ENCODE measurements at regions not wholly inside any gene's neighbourhood (a gene's known extent, or its start where the extent isn't known, plus 50 kb on each side); places are given as distances from the start of the nearest gene placed in this dataset.
"Not testable (repeated sequence)": the region's sequence is repeated elsewhere in the genome, so short reads cannot be mapped to it uniquely, and the experiment has no call there.

- POLR2A ChIA-PET; H3K36me3 Mint-ChIP-seq (ENCODE audit: low read depth): not testable (repeated sequence)
Measured at GRCh38 chr2:181737302-181737701, 57.0 kb upstream of the NEUROD1 start.

GRCh38 chr2:181738074-181738473 lies 57.8 kb upstream of the NEUROD1 start:
- Mint-ChIP-seq H3K4me1 (no peaks in the 10 kb centered on the region), H3K27me3 (peaks cover 27% of the 10 kb centered on the region), H3K36me3 (ENCODE audit: low read depth) (no peaks in the 10 kb centered on the region), H3K9me3 (no peaks in the 10 kb centered on the region), H3K4me3 (no peak overlapping the region), H3K27ac (no peak overlapping the region)
- ChIA-PET POLR2A (no interaction called here), CTCF (interaction anchor here (0.6 to 1.2 kb wide), 2 partner anchors 155 to 211 kb away, joined by 3 read pairs; no protein-coding TSS in a partner anchor)
- no peak for DNase-seq

More at GRCh38 chr2:181737302-181737701, 57.0 kb upstream of the NEUROD1 start:
- H3K27ac Mint-ChIP-seq, CTCF ChIA-PET, H3K9me3 Mint-ChIP-seq, H3K4me3 Mint-ChIP-seq, H3K4me1 Mint-ChIP-seq, DNase-seq: not testable (repeated sequence)
- H3K27me3 Mint-ChIP-seq, result peaks cover 30% of the 10 kb centered on the region

- no peaks in the 10 kb centered on the region for H3K4me1 Mint-ChIP-seq
- POLR2A ChIA-PET, result no interaction called here
Measured at GRCh38 chr2:181738563-181738962, 58.2 kb upstream of the NEUROD1 start.

GRCh38 chr2:181741756-181742155 lies 61.4 kb upstream of the NEUROD1 start:
- ChIA-PET CTCF (interaction anchor here (1.6 kb wide), 1 partner anchor 162 kb away, joined by 8 read pairs; no protein-coding TSS in a partner anchor), POLR2A (no interaction called here)
- H3K27me3 Mint-ChIP-seq, result peaks cover 7% of the 10 kb centered on the region
- H3K36me3 Mint-ChIP-seq (ENCODE audit: low read depth), result no peaks in the 10 kb centered on the region
- H3K27ac Mint-ChIP-seq, result no peak overlapping the region
- H3K4me1 Mint-ChIP-seq, result no peaks in the 10 kb centered on the region
- no peak for DNase-seq
- H3K9me3 Mint-ChIP-seq, result no peaks in the 10 kb centered on the region
- no peak overlapping the region for H3K4me3 Mint-ChIP-seq

More at GRCh38 chr2:181738563-181738962, 58.2 kb upstream of the NEUROD1 start:
- CTCF ChIA-PET, result interaction anchor here (0.6 to 1.2 kb wide), 2 partner anchors 154 to 211 kb away, joined by 3 read pairs; no protein-coding TSS in a partner anchor
- Mint-ChIP-seq H3K4me3 (no peak overlapping the region), H3K9me3 (no peaks in the 10 kb centered on the region), H3K27ac (no peak overlapping the region), H3K36me3 (ENCODE audit: low read depth) (no peaks in the 10 kb centered on the region), H3K27me3 (peaks cover 23% of the 10 kb centered on the region)
- no peak for DNase-seq

- CTCF ChIA-PET, result interaction anchor here (0.9 to 1.6 kb wide), 8 partner anchors 36 to 335 kb away, joined by 3 to 8 read pairs (median 4); no protein-coding TSS in a partner anchor
- POLR2A ChIA-PET, result no interaction called here
Measured at GRCh38 chr2:181742361-181742760, 62.0 kb upstream of the NEUROD1 start.

GRCh38 chr2:181742922-181743722 lies 62.8 kb upstream of the NEUROD1 start:
- Mint-ChIP-seq H3K9me3 (no peaks in the 10 kb centered on the region), H3K27ac (no peak overlapping the region), H3K4me1 (no peaks in the 10 kb centered on the region), H3K4me3 (no peak overlapping the region), H3K36me3 (ENCODE audit: low read depth) (no peaks in the 10 kb centered on the region), H3K27me3 (peaks cover 13% of the 10 kb centered on the region)
- ChIA-PET POLR2A (no interaction called here), CTCF (interaction anchor here (0.7 to 1.6 kb wide), 9 partner anchors 14 to 334 kb away, joined by 3 to 8 read pairs (median 3); no protein-coding TSS in a partner anchor)
- peak; percentile 51 for DNase-seq

More at GRCh38 chr2:181742361-181742760, 62.0 kb upstream of the NEUROD1 start:
- H3K4me3 Mint-ChIP-seq, result no peak overlapping the region
- peaks cover 11% of the 10 kb centered on the region for H3K27me3 Mint-ChIP-seq
- H3K9me3 Mint-ChIP-seq, result no peaks in the 10 kb centered on the region
- H3K4me1 Mint-ChIP-seq, result no peaks in the 10 kb centered on the region
- no peaks in the 10 kb centered on the region for H3K36me3 Mint-ChIP-seq (ENCODE audit: low read depth)
- H3K27ac Mint-ChIP-seq, result no peak overlapping the region
- no peak for DNase-seq

- peaks cover 15% of the 10 kb centered on the region for H3K27me3 Mint-ChIP-seq
- no peak overlapping the region for H3K4me3 Mint-ChIP-seq
- H3K36me3 Mint-ChIP-seq (ENCODE audit: low read depth), result no peaks in the 10 kb centered on the region
- no peaks in the 10 kb centered on the region for H3K9me3 Mint-ChIP-seq
- POLR2A ChIA-PET, result no interaction called here
- no peak for DNase-seq
- no peak overlapping the region for H3K27ac Mint-ChIP-seq
- CTCF ChIA-PET, result no interaction called here
- H3K4me1 Mint-ChIP-seq, result no peaks in the 10 kb centered on the region
Measured at GRCh38 chr2:181743723-181744031, 63.4 kb upstream of the NEUROD1 start.

- Mint-ChIP-seq H3K4me1 (no peaks in the 10 kb centered on the region), H3K9me3 (no peaks in the 10 kb centered on the region), H3K27me3 (peaks cover 17% of the 10 kb centered on the region), H3K36me3 (ENCODE audit: low read depth) (no peaks in the 10 kb centered on the region), H3K27ac (no peak overlapping the region), H3K4me3 (no peak overlapping the region)
- no peak for DNase-seq
- CTCF ChIA-PET, result interaction anchor here (1.1 kb wide), 1 partner anchor 332 kb away, joined by 4 read pairs; no protein-coding TSS in a partner anchor
- POLR2A ChIA-PET, result no interaction called here
Measured at GRCh38 chr2:181745796-181746540, 65.7 kb upstream of the NEUROD1 start.

GRCh38 chr2:181746844-181747243 lies 66.5 kb upstream of the NEUROD1 start:
- ChIA-PET CTCF (no interaction called here), POLR2A (no interaction called here)
- no peak overlapping the region for H3K4me3 Mint-ChIP-seq
- no peaks in the 10 kb centered on the region for H3K4me1 Mint-ChIP-seq
- no peak overlapping the region for H3K27ac Mint-ChIP-seq
- peaks cover 14% of the 10 kb centered on the region for H3K27me3 Mint-ChIP-seq
- no peaks in the 10 kb centered on the region for H3K36me3 Mint-ChIP-seq (ENCODE audit: low read depth)
- no peaks in the 10 kb centered on the region for H3K9me3 Mint-ChIP-seq
- DNase-seq, result no peak

GRCh38 chr2:181750305-181750704 lies 70.0 kb upstream of the NEUROD1 start:
- no peaks in the 10 kb centered on the region for H3K36me3 Mint-ChIP-seq (ENCODE audit: low read depth)
- no peaks in the 10 kb centered on the region for H3K9me3 Mint-ChIP-seq
- POLR2A ChIA-PET, result no interaction called here
- H3K4me1 Mint-ChIP-seq, result no peaks in the 10 kb centered on the region
- no peak for DNase-seq
- peaks cover 33% of the 10 kb centered on the region for H3K27me3 Mint-ChIP-seq
- CTCF ChIA-PET, result interaction anchor here (0.9 to 1.7 kb wide), 2 partner anchors 9 to 28 kb away, joined by 3 to 5 read pairs; no protein-coding TSS in a partner anchor
- no peak overlapping the region for H3K27ac Mint-ChIP-seq
- H3K4me3 Mint-ChIP-seq, result no peak overlapping the region

GRCh38 chr2:181751266-181752030 lies 71.1 kb upstream of the NEUROD1 start:
- CTCF ChIA-PET, result interaction anchor here (1.7 kb wide), 1 partner anchor 7 kb away, joined by 5 read pairs; no protein-coding TSS in a partner anchor
- H3K4me1 Mint-ChIP-seq, result no peaks in the 10 kb centered on the region
- no peaks in the 10 kb centered on the region for H3K36me3 Mint-ChIP-seq (ENCODE audit: low read depth)
- H3K9me3 Mint-ChIP-seq, result no peaks in the 10 kb centered on the region
- POLR2A ChIA-PET, result no interaction called here
- DNase-seq, result no peak
- peaks cover 39% of the 10 kb centered on the region for H3K27me3 Mint-ChIP-seq
- H3K27ac Mint-ChIP-seq, result no peak overlapping the region
- no peak overlapping the region for H3K4me3 Mint-ChIP-seq

- no peaks in the 10 kb centered on the region for H3K36me3 Mint-ChIP-seq (ENCODE audit: low read depth)
- H3K9me3 Mint-ChIP-seq, result no peaks in the 10 kb centered on the region
- no peaks in the 10 kb centered on the region for H3K4me1 Mint-ChIP-seq
- no peak overlapping the region for H3K4me3 Mint-ChIP-seq
- ChIA-PET CTCF (no interaction called here), POLR2A (no interaction called here)
- H3K27me3 Mint-ChIP-seq, result peaks cover 36% of the 10 kb centered on the region
- H3K27ac Mint-ChIP-seq, result no peak overlapping the region
- DNase-seq, result no peak
Measured at GRCh38 chr2:181752301-181752700, 72.0 kb upstream of the NEUROD1 start.

Data from activated CD4-positive, alpha-beta T cell treated with anti-CD3 and anti-CD28 coated beads, Interleukin-2, amount 10 ng/mL, durations not matched to agents 7 days and 5 days (primary cell).